H54 (cell line): ENCODE measurements at regions not wholly inside any gene's neighbourhood (a gene's known extent, or its start where the extent isn't known, plus 50 kb on each side); places are given as distances from the start of the nearest gene placed in this dataset.

Experiments
- DNase-seq: peaks from one replicate; pipeline ENCODE4 v3.0.0; 2011; ENCODE audit warnings: low spot score, mixed read lengths; ENCODE audit not compliant: insufficient read length
- FAIRE-seq: peaks from 3 replicates; lab custom pipeline; 2011; peaks lifted over from hg19 to GRCh38; lab: Jason Lieb, UNC
- POLR2A ChIP-seq: IDR thresholded peaks from 2 replicates; pipeline ENCODE4 v1.6.1; 2011; ENCODE audit warnings: low read depth, mild to moderate bottlenecking, low read length

DNA sequence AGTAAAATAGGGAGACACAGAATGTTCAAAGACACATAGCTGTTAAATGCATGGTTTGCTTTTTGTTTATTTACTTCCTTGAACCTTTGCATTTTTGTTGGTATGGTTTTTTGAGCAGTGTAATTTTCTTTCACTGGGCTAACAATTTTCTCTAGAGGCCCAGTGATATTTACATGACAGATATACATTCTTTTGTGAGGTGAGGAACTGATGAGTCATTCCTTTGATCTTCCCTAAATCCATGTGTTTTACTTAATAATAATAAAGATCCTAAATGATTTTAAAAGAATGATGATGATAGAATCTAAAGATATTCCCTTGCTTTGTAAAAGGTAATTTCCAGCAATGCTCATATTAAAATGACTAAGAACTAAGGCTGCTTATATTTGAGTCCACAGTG lies 188.5 kb upstream of the ANK3 start:
- no peak for TF ChIP-seq POLR2A
- DNase-seq (no peak), FAIRE-seq (no peak)

DNA sequence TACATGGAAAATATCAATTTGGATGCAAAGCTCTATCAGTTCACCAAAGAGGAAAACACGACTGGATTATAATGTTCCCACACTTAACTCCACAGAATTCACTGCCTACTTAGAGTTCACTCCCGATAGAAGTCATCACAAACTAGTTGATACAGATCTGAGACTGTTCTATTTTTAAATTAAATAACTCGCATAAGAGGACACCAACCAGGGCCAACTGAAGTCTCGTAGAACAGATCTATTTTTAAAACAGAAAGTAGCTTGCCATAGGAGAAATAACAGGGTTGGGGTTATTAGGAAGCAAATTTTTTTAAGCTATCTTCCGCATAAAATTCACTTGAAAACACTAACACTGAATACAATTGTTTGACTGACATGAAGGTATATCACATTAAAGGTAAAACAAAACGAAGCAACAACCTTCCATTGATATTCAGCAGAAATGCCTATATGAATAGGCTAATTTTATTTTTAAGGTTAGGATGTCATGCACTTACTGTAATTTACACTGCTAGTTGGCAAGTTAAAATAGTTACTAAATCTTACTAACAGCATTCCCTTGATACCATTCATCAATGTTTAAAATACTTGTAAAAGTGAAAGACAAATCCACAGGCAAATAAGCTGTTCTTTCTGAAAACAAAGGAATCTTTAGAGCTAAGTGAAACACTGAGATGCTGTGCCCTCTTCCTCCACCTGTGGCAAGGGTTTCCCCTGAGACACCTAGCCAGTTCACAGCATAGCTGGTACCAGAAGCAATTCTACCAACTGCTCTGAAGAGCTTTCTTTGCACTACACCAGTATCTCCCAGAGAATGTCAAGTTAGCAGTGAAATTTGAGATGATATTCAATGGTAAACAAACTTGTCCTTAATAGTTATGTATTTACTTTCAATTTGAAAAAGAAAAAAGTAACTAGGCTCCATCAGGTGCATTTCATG lies 186.7 kb upstream of the ANK3 start:
- peak; percentile 53 for FAIRE-seq
- no peak for DNase-seq
- TF ChIP-seq POLR2A, result no peak

DNA sequence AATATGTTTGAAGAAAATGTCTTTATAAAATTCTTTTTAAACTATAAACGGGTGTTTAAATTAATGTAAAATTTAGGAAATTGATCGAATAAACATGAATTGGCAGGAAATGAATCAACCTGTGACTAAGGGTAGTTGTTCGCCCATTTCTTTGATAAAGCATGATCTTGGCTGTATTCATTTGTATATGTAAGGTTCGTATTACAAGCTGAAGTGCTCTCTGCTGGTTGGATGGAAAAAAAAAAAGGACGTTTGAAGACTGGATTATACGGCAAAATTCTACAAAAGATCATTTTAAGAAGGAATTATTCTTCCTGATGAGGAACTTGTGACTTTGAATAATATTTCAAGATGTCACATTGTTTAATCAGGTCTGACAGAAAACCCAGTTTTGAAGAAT lies 185.4 kb upstream of the ANK3 start:
- DNase-seq, result no peak
- no peak for TF ChIP-seq POLR2A
- FAIRE-seq, result peak; percentile 48

DNA sequence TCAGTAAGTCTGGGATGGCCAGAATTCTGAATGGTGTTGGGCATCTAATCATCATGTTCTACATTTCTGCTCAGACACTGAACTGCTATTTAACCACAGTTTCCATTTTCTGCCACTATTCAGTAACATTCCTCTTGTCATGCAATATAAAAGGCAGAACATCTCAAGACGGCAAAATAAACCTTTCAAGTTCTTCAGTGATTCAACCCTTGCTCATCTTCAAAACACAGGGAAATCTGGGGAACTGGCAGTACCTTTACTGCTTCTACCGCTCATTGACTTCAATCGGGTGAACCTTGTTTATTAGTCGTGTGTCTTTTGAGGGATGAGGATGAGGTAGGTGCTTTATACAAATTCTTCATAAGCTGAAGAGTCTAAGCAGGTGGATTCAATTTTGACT lies 184.7 kb upstream of the ANK3 start:
- DNase-seq (no peak), FAIRE-seq (peak; percentile 30)
- TF ChIP-seq POLR2A, result no peak

DNA sequence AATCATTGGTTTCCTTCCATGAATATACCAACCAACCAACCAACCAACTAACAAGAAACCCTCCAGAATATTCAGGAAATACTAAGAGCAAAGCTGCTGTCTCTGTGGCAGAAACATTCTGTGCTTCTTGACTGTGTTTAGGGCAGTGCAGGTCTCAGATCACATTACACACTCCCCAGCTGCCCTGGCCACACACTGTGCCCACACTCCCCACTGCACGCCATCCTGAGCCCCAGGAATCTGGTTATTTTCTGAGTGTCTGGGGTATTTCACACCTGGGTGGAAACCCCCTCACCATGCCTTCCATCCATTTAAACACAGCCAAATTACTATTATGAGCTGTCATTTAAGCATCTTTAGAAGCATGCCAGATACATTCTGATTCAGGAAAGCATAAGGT lies 183.7 kb upstream of the ANK3 start:
- FAIRE-seq (no peak), DNase-seq (no peak)
- TF ChIP-seq POLR2A, result no peak

DNA sequence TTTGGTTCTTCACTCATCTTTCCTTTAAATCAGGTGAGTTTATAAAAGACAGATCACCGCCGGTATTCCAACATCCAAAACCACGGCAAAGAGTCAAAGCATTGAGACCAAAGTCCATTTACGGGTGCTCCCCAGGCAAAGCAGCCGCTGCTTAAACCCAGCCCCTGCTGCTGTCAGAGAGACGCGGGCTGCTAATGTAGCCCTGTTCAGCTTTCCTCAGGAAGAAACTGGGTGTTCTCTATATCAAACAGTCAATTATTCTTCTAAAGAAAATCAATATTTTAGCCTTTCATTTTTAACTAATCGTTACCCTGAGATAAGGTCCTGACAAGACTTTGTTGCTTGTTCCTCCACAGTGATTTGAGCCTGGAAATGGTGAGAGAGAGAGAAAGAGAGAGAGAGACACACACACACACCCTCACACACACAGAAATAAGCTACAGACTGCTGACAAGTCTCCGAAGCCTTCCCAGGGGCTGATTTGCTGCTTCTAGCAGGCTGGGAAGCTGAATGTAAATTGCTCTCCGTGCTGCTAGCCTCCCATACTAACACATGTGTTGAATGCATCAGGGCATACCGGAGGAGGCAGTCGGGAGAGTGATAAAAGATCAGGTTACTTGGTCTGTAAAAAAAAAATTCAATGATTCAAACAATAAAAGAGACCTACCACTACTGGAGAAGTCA lies 183.0 kb upstream of the ANK3 start:
- TF ChIP-seq POLR2A, result no peak
- DNase-seq, result peak; percentile 21
- peak; percentile 92 for FAIRE-seq

DNA sequence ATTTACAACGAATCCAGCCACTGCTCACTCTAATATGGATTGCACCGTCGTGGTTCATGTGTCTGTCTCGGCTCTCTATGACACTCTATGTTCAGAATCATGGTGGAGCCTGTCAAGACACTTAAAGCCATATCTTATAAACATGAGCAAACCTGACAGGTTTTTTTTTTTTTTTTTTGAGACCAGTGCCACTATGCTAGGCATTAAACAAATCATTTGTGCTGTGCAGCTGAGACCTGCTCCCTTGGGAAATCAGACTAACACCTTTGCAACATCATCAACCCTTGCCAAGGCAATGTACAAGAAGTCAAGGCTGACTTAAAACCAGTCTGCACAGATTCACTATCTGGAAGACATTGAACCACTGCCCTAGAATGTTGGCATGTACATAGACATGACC lies 181.2 kb upstream of the ANK3 start:
- TF ChIP-seq POLR2A, result no peak
- DNase-seq (no peak), FAIRE-seq (no peak)

DNA sequence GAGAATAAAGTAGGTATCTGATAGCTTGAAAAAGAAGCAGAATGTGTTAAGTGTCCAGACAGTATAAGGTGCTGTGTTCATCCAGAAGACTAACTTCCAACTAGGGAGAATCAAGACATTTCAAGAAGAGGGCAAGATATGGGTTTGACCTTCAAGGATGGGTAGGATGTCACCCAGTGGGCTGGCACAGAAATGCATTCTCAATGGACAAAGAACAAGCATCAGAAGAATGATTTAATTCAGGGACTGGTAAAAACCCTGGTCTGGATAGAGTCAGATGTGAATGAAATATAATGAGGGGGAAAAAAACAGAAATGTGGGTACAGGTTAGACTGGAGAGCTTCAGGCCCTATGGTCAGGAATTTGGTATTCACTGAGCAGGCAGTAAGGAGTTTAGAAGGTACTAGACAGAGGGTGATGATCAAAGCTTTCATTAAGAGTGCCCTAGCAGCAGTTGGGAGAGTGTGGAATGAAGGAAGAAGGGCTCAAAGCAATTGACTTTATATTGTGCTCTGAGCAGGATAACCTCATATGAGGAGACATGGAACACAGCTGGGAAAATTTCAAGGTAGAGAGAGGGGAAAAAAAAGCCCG lies 180.7 kb upstream of the ANK3 start:
- no peak for FAIRE-seq

DNA sequence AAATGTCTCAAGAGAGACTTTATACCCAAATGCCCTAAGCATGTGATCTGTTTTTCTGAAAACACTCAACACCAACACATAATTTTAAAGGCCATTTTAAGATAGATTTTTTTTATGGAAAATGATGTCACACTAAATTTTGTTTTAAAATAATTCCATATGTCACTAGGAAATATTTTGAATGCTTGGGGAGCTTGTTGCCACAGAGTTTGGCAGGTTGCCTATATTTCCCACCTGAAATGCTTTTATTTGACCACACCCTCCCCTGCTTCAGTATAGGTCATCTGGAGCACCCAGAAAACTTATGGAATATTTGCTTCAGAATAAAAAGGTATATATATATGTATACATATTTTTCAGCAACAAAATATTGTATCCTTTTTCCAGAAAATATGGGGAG lies 180.0 kb upstream of the ANK3 start:
- FAIRE-seq, result no peak

More for the DNA sequence above, 180.7 kb upstream of the ANK3 start:
- DNase-seq, result no peak
- TF ChIP-seq POLR2A, result no peak

DNA sequence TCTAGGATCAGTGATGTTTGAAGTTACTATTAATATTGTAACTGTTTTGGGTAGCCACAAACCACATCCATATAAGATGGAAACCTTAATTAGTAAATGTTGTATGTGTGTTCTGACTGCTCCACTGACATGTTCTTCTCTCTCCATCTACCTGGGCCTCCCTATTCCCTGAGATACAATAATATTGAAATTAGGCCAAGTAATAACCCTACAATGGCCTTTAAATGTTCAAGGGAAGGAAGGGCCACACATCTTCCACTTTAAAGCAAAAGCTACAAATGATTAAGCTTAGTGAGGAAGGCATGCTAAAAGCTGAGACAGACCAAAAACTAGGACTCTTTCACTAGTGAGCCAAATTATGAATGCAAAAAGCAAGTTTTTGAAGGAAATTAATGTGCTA lies 176.4 kb upstream of the ANK3 start:
- TF ChIP-seq POLR2A, result no peak
- FAIRE-seq (no peak), DNase-seq (no peak)

More for the DNA sequence above, 180.0 kb upstream of the ANK3 start:
- no peak for TF ChIP-seq POLR2A
- no peak for DNase-seq

DNA sequence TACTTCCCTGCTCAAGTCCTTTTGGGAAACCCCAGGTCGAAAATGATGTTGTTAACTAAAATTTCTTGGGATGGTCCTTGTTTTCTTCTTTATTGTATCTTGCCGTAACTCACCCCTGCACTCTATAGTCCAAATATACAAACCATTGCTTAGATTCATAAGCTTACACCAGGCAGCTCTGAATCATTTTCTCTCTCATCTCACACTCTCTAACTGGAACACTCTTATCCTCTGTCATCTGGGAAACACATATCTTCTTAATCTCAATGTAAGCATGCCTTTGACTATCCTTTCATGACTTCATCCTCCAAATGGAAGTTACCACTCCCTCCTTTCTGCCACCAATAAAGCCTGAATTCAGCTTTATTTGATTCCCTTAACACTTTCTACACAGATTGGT lies 175.8 kb upstream of the ANK3 start:
- no peak for DNase-seq
- no peak for FAIRE-seq
- TF ChIP-seq POLR2A, result no peak

DNA sequence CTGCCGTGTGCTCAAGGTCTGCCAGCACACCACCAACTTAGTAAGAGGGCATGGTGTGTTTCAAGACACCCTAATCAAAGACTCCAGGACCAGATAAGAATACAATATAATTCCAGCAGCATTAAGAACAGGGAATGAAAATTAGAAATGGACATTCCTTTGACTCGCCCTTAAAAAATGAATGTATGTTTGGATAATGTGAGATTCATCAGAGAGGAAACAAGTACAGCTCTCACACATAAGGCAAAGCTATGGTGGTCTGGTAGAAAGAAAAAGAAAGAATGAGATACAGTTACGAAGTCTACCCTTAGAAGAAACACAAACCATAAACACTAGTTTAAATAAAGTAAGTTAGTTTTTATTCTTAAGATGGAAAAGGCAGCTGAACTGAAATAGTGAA lies 174.8 kb upstream of the ANK3 start:
- FAIRE-seq, result no peak
- no peak for DNase-seq
- TF ChIP-seq POLR2A, result no peak

DNA sequence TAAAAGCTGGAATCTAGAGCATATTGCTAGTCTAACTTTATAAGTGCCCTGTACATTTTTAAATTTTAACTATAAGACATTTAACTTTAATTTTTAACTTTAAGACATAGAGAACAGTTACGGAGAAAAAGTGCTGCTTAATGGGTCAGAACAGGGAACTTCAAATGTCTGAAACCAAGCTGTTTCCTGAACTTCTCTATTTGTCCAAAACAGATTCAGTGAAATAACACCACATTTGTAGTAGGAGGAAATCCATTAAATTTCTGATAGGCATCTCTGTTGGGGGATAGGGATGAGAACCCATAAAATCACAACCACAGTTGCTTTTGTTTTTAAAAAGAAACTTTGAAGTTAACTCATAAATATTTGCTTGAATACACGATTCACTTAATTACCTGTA lies 170.8 kb upstream of the ANK3 start:
- DNase-seq (no peak), FAIRE-seq (no peak)
- no peak for TF ChIP-seq POLR2A

DNA sequence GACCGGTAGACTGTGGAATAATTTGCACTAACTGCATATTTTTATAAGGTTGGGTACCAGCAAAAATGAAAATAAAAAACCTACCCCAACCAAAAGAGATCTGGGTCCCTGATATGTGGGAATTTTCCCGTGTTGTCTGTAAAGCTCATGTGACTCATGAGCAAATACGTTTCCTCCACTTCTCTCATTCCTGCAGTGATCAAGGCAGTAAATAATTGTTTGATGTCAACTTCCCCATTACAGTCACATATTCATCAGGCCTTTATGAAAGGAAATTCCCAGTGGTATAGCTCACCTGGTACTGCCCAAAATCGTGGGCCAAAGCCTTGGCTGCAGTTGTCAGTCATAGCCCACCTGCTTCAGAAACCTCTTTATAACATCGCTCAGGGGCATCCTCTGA lies 166.0 kb upstream of the ANK3 start:
- DNase-seq (no peak), FAIRE-seq (peak; percentile 89)

More for the DNA sequence above, 166.0 kb upstream of the ANK3 start:
- no peak for TF ChIP-seq POLR2A
